Left lobe of liver (tissue), 2 donors: ENCODE measurements at regions not wholly inside any gene's neighbourhood (a gene's known extent, or its start where the extent isn't known, plus 50 kb on each side); places are given as distances from the start of the nearest gene placed in this dataset.
"Not testable (repeated sequence)": the region's sequence is repeated elsewhere in the genome, so short reads cannot be mapped to it uniquely, and the experiment has no call there.

ENCODE experiments used
- ATAC-seq: fragments of 200-7000 bp; cut with Tn5 transposase; one replicate; pipeline ENCODE4 v1.9.1; 2020; ENCODE audit warnings: mild to moderate bottlenecking, moderate library complexity
- DNase-seq: peaks from one replicate; pipeline ENCODE4 v3.0.0-alpha.2; 2020; ENCODE audit warnings: low spot score
- donor health status: DM: no; HTN: no; CAD: no; lungs with moderate emphysema.
- donor health status: DM: no; HTN: yes; CAD: no.

DNA sequence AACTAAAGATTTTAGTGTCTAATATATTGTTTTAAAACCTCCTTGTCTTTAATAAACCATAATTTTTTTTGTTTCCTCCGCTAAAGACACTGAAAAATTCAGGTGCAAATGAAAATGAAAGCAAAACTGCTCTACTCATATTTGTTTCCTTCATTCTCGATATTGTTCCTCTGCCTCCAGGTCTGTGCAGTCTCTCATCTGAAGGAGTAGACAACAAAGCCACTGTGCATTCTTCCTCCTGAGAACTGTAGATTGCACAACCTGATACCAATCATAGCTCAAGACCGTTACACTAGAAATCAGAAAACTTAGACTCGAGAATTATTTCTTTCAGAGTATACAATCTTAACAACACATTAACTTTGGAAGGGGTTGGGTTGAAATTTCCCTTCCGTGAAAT is 373.1 kb upstream of the CXADR start:
- ATAC-seq: no peak
- no peak for DNase-seq

DNA sequence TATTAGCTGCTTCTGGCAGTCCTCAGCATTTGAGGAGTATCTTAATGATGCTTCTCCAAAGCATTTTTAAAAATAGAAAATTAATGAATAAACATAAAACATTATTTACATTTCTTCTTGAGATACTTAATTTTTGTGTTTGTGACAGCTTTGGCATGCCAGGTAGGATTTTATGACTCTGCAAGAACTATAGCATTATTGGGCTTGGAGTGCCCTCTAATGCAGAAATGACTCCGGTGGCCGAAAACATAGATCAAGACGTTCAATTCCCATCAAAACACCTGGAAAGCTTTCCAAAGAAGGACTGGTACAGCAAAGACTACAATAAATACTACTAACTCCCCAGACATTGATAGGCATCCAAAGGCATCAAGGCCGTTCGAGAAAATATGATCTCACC is 366.4 kb upstream of the CXADR start:
- DNase-seq: no peak
- no peak for ATAC-seq

DNA sequence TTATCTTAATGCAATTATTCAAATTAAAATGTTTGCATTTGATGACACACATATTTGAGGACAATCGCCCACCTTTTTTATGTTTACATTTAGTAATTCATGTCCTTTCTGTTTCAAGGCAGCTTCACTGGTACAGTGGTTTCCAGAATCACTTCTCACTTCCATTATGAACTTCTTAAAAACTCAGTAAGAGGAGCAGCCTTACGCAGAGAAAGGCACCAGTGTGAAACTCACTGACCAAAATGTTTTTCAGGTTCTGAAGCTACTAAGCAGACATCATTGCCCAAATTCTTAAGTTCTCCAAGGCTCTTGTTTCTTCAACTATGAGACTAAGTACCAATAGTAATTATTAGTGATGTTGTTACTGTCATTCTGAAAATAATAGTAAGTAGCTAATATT is 353.1 kb upstream of the CXADR start:
- DNase-seq (no peak), ATAC-seq (no peak)

DNA sequence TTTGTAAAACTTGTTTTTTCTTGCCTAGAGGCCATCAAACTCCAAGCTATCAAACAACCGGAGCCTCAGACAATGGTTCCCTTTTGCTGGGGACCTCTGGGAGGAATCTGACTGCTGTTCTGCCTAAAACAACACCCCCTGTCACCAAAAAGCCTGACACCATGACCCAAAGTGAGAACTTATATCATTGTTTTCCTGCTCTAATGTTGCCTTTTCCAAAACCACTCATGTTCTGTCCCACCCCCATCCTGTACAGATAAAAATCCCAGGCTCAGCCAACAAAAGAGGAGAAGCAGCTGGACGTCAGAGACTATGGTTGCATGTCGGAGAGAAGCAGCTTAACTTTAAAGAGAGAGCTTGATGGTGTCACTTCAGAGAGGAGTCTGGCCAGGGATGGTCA is 327.2 kb upstream of the CXADR start:
- DNase-seq (no peak), ATAC-seq (no peak)

GRCh38 chr21:17189963-17190362 is 322.9 kb upstream of the CXADR start:
- no peak for DNase-seq
- ATAC-seq: no peak

DNA sequence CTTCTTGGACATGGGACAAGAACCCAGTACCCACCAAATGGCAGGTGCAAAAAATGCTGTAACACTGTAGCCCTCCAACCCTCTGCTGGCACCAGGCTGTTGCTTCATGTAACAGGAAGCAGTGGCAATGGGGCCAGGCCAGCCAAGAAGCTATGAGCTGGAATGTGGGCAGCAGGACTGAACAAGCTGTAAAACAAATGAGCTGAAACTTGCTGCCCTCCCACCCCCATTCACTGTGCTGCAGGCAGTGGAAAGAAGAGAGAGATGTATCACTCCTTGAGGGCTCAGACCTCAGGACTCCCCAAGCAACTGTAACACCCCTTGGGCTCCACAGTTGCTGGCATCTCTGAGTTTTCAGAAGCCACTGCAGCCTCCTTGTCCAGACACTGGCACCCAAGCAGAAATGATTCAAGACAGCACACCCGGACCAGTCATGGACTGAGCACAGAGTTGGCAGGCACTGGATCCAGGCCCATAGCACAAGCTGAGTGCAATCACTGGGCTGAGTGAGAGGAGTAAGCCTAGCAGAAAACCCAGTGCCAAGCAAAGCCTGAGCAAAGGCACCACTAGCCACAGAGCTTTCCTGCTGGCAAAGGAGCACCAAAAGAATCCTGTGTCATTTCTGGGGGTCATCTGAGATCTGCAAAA is 321.4 kb upstream of the CXADR start:
- DNase-seq: no peak
- no peak for ATAC-seq

GRCh38 chr21:17195351-17195750 is 317.5 kb upstream of the CXADR start:
- DNase-seq (no peak), ATAC-seq (no peak)

- no peak for ATAC-seq
- DNase-seq: no peak
Observed at GRCh38 chr21:17195976-17196375, 316.9 kb upstream of the CXADR start.

- ATAC-seq (no peak), DNase-seq (no peak)
Observed at GRCh38 chr21:17196623-17197022, 316.2 kb upstream of the CXADR start.

DNA sequence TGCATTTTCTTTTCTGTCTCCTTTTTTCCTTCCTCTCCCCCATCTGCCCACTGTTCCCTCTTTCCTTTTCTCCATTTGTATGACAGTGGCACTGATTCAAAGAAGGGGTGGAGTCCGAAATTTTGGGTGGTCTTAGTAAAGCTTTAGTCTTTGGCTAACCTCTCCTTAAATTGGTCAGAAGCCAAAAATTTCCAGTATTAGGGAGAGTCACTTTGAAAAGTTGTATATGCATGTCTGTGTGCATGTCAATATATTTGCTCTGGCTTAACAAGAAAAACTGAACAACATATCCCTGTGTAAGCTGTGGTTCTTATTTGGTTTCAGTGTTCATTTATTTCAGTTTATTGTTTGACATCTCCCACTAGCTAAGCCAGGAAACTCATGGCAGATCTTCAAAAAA is 314.8 kb upstream of the CXADR start:
- DNase-seq (no peak), ATAC-seq (no peak)

DNA sequence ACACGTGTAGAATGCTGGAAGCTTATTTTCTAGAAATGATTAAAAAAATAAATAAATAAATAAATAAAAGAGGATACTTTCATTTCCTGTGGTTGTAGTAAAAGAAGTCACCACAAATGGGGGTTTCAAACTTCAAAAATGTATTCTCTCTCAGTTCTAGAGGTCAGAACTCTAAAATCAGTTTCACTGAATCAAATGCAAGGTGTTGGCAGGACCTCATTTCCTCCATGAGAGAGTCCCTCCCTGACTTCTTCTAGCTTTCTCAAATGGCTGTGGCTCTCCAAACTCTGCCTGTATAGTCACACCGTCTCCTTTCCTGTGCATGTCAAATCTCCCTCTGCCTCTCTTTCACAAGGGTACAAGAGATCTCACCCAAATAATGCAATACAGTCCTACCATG is 312.6 kb upstream of the CXADR start:
- DNase-seq (no peak), ATAC-seq (no peak)

GRCh38 chr21:17201741-17202260 is 311.0 kb upstream of the CXADR start:
- ATAC-seq (no peak), DNase-seq (no peak)

DNA sequence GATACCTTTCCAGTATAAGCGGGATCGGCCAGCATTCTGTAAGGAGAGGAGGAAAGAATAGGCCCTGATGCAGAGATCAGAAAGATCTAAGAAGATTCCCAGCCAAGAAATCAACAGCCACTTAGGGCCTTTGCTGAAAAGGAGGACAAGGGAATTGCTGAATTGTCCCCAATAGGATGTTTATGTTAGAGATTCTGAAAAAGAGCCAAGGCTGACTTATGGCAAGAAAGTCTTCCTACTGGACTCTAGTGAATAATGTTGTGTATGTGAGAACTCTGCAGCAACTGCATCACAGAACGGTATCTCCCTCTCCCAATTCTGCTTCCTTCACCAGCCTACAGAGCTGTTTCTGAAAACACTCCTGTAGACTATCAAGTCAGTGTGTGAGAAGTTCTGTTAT is 298.0 kb upstream of the CXADR start:
- ATAC-seq (no peak), DNase-seq (no peak)

DNA sequence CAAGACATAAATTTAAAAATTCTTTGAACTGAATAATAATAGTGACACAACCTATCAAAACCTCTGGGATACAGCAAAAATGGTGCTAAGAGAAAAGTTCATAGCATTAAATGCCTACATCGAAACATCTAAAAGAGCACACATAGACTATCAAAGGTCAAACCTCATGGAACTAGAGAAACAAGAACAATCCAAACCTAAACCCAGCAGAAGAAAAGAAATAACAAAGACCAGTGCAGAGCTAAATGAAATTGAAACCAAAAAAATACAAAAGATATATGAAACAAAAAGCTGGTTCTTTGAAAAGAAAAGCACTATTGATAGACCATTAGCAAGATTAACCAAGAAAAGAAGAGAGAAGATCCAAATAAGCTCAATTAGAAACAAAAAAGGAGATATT is 293.8 kb upstream of the CXADR start:
- ATAC-seq, DNase-seq: not testable (repeated sequence)

DNA sequence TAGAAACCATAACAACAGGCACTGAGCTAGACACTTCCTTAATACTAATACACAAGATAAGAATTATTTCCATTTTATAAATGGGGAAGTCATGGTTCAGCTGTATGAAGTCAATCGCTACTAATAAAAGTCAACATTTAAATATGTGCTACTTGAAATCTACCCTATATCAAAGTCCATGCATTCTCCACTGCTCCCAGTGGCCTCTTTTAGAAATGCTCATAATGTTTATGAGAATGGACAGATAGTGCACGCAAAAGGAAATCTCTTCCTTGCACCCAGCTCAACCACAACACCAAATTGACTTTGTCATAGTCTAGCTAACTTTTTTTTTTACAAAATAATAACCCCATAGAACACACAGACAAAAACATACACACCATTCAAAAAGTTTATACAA is 281.7 kb upstream of the CXADR start:
- ATAC-seq (no peak), DNase-seq (no peak)

- ATAC-seq: no peak
- DNase-seq: no peak
Observed at GRCh38 chr21:17231771-17232170, 281.1 kb upstream of the CXADR start.

- DNase-seq (no peak), ATAC-seq (no peak)
Observed at GRCh38 chr21:17238468-17238867, 274.4 kb upstream of the CXADR start.

DNA sequence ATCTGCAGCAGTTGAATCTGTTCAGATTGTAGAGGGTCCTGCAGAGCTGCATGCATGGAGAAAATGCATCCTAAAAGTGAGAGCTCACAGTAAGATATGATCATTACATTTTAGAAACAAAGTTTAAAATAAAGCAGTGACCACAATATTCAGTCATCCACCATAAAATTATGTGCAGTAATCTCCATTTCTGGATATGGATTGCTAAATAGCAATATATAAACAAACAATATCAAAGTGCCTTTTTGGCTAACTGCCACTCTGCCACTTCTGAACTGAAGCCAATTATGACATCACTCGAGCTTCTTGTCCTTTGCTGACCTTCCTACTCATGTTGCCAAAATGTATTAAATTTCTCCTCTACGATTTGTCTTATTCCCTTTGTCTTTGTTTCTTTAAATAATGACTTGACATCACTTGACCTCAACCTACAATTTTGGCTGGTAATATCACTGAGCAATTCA is 262.0 kb upstream of the CXADR start:
- no peak for ATAC-seq
- no peak for DNase-seq

DNA sequence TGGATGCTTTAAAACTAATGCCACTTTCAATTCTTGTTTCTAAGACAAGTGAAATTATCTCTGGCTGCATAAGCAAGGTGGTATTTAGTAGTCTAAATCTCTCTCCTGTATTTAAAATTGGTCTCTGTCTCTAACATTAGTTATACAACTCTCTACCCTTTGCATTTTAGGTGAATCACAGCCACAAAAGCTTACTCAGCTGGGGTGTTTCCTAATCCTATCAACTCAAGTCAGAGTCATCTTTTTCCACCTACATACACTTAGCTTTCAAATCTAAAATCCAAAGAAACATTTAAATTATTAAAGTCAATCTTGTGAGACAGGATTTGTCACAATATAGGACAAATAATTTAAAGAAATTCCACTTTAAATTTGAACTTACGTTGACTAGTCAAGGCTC is 255.1 kb upstream of the CXADR start:
- no peak for ATAC-seq
- DNase-seq: no peak

GRCh38 chr21:17264182-17264581 is 248.7 kb upstream of the CXADR start:
- DNase-seq (no peak), ATAC-seq (no peak)

- ATAC-seq (no peak), DNase-seq (no peak)
Observed at GRCh38 chr21:17269760-17270159, 243.1 kb upstream of the CXADR start.

DNA sequence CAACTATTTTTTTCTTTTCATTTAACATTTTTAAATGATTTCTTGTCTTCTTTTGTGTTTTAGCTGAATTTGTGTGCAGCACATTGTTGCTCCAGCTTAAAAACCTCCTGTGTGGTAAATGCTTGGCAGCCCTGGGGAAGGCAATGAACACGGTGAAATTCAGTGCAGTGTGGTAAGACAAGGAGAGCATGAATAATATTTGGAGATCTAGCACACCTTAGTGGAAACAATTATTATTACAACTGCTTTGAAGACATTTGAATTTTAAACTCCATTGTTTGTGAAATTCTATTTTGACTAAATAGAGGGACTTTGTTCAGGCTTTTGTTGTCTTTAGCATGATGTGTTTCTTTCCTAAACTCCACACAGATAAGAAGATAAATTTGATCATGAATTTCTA is 242.6 kb upstream of the CXADR start:
- ATAC-seq: peak; percentile 87
- no peak for DNase-seq

DNA sequence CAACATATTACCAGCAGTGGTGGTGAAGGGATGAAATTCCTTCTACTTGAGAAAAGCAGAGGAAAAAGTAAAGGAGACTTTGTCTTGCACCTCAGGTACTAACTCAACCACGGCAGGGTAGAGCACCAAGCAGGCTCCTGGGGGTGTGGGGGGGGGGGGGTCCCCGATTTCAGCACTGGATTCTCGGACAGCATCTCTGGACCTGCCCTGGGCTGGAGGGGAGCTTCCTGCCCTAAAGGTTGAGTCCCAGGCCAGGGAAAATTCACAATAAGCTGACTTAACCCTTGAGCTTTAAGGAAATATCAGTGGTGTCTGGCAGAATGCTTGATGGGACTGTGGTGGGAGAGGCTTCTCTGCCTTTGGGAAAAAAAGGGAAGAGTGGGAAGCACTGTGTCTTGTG is 233.2 kb upstream of the CXADR start:
- no peak for DNase-seq
- ATAC-seq: no peak
